ENCODE measurements at regions not wholly inside any gene's neighbourhood (a gene's known extent, or its start where the extent isn't known, plus 50 kb on each side); places are given as distances from the start of the nearest gene placed in this dataset.

DNA sequence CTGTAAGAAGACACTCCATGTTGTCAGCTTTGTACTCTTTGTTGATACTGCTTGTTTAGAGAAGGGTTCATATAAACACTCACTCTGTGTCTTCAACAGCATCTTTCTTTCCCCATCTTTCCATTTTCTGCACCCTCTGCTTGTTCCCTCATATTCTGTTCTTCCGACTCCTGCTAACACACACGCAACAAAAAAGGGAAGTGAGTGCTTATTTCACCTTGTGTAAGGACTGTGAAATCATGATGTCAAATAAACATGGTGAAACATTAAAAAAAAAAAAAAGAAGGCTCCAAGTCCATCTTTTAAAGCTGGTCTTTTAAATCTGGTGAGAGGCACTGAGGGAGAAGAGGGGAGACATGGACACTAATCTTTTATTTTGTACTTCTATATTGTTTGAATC, 145.4 kb downstream of the RPAP3 start:
- WGBS, 2 experiments (ENCODE audit: extremely low coverage in 2 of 2, insufficient read length in 1 of 2), result no CpG with 5 or more reads among the region's 2 CpGs
- Histone ChIP-seq H2BK120ac (ENCODE audit: low read depth, low read length) (no peak overlapping the region), H4K5ac (ENCODE audit: low read depth, low read length) (no peak overlapping the region), H4K91ac (ENCODE audit: insufficient read depth, low read depth, low read length) (no peak overlapping the region), H3K4me1 (ENCODE audit: control insufficient read depth, insufficient read depth, low read length) (no peaks in the 10 kb centered on the region), H3K36me3 (ENCODE audit: control insufficient read depth, insufficient read depth, low read length) (no peaks in the 10 kb centered on the region), H3K9me3 (ENCODE audit: control insufficient read depth, insufficient read depth, low read length) (no peaks in the 10 kb centered on the region), H3K14ac (replicated peaks; ENCODE audit: low read depth, low read length) (no peak overlapping the region), H2BK5ac (ENCODE audit: low read depth, low read length, poor library complexity, severe bottlenecking) (no peak overlapping the region), H4K8ac (ENCODE audit: low read depth in 2 of 2, low read length in 2 of 2) (no peak overlapping the region), H2BK15ac (ENCODE audit: low read depth, low read length) (no peak overlapping the region), H2AK5ac (ENCODE audit: low read depth, low read length) (no peak overlapping the region), H3K4me2 (ENCODE audit: low read depth, low read length) (no peak overlapping the region), H2AFZ (replicated peaks; ENCODE audit: low read length, poor library complexity) (no peak overlapping the region), H4K20me1 (ENCODE audit: insufficient read depth, low read length) (no peaks in the 10 kb centered on the region), H3K4ac (ENCODE audit: low read depth, low read length) (no peak overlapping the region), H2AK9ac (replicated peaks; ENCODE audit: low read depth, low read length, poor library complexity) (no peak overlapping the region), H3K9me1 (ENCODE audit: insufficient read depth, low read length) (no peaks in the 10 kb centered on the region), H3K27me3 (ENCODE audit: control insufficient read depth, insufficient read depth, low read length) (peaks cover 19% of the 10 kb centered on the region), H3K23ac (ENCODE audit: low read depth, low read length) (no peak overlapping the region), H3K9ac (ENCODE audit: low read depth, low read length) (no peak overlapping the region), H3K56ac (ENCODE audit: extremely low read depth, insufficient read depth, low read length) (no peak overlapping the region), H3K27ac (ENCODE audit: insufficient read depth, low read length) (no peak overlapping the region), H3K18ac (ENCODE audit: low read depth, low read length) (no peak overlapping the region), H3K4me3 (ENCODE audit: insufficient read depth, low read depth, low read length) (no peak overlapping the region), H2BK20ac (ENCODE audit: low read depth, low read length) (no peak overlapping the region), H3K79me1 (ENCODE audit: low read depth in 1 of 2, low read length in 2 of 2) (no peaks in the 10 kb centered on the region)
- dilution Hi-C loops (cut with HindIII; ENCODE audit: low sequenced_read_pairs, unreplicated experiment) (no loop called here), intact Hi-C loops (cut with micrococcal nuclease) (no loop called here), in situ Hi-C loops (cut with MboI; ENCODE audit: low sequenced_read_pairs) (no loop called here)
- CTCF ChIA-PET, result no interaction called here
- POLR2A ChIA-PET (ENCODE audit: unreplicated experiment), result no interaction called here
- ATAC-seq (ENCODE audit: low read depth) (no peak), DNase-seq (no peak)
- TF ChIP-seq RAD21 (IDR thresholded peaks at IDR 0.05; ENCODE audit: low read length), result no peak
- TF ChIP-seq MAZ (IDR thresholded peaks at IDR 0.05; ENCODE audit: borderline replicate concordance, low read depth, low read length), result no peak
- TF ChIP-seq SMC3 (IDR thresholded peaks at IDR 0.05; ENCODE audit: low read depth, low read length), result no peak
- TF ChIP-seq BHLHE40 (IDR thresholded peaks at IDR 0.05; ENCODE audit: low read depth, low read length), result no peak
- no peak for TF ChIP-seq POLR2A (IDR thresholded peaks at IDR 0.05; ENCODE audit: low read depth, low read length)
- TF ChIP-seq, protein P1, sequence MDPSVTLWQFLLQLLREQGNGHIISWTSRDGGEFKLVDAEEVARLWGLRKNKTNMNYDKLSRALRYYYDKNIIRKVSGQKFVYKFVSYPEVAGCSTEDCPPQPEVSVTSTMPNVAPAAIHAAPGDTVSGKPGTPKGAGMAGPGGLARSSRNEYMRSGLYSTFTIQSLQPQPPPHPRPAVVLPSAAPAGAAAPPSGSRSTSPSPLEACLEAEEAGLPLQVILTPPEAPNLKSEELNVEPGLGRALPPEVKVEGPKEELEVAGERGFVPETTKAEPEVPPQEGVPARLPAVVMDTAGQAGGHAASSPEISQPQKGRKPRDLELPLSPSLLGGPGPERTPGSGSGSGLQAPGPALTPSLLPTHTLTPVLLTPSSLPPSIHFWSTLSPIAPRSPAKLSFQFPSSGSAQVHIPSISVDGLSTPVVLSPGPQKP (IDR thresholded peaks at IDR 0.05; ENCODE audit: borderline replicate concordance, low read depth, low read length), result no peak
- no peak for TF ChIP-seq CEBPB (IDR thresholded peaks at IDR 0.05; ENCODE audit: low read depth, low read length)
- TF ChIP-seq RCOR1 (IDR thresholded peaks at IDR 0.05; ENCODE audit: insufficient replicate concordance, low read length), result no peak
- no peak for TF ChIP-seq CTCF (conservative IDR thresholded peaks at IDR 0.05; ENCODE audit: low read depth, low read length)
- TF ChIP-seq MAFK (IDR thresholded peaks at IDR 0.05; ENCODE audit: low read depth, low read length), result no peak
- no peak for TF ChIP-seq MXI1 (IDR thresholded peaks at IDR 0.05; ENCODE audit: borderline replicate concordance, low read depth, low read length)
- TF ChIP-seq FOS (IDR thresholded peaks at IDR 0.05; ENCODE audit: low read depth, low read length), result no peak
- TF ChIP-seq USF2 (IDR thresholded peaks at IDR 0.05; ENCODE audit: low read depth, low read length), result no peak
- no peak for TF ChIP-seq CHD1 (IDR thresholded peaks at IDR 0.05; ENCODE audit: low read depth, low read length)
- no peak for TF ChIP-seq RFX5 (IDR thresholded peaks at IDR 0.05; ENCODE audit: low read depth, low read length)
- no peak for TF ChIP-seq NFE2L2 (IDR thresholded peaks at IDR 0.05; ENCODE audit: low read depth, low read length)
- BruUV-seq (replicated peaks), result no TSS peak
